ENCODE measurements at regions not wholly inside any gene's neighbourhood (a gene's known extent, or its start where the extent isn't known, plus 50 kb on each side); places are given as distances from the start of the nearest gene placed in this dataset.

DNA sequence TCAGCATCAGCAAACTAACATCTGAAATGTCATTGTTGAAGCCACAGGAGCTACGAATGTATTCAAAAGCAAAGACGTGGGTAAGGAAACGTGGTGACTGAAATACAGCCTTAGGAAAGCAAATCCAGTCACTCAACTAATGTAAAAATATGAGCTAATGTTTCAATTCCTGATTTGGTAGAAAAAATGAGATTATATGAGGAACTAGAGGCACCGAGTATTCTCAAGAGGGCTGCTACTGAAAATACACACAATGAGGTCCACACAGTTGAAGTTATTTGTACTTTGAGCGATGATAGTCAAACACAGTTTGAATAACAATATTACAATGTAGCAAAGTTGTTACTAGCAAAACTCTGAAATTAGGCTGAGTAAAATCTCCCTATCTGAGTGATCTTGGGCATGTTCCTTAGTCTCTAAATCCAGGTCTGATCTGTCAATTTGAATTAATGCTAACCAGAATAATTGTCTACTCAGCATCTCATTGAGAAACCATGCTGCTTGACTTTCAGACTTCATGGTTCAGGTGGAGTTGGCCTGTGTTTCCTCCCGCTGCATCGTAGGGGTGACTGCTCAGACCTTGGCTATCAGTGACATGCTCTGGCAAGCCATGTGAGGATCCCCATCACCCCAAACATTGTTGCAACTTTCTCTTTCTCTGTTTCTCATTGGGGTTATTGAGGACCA lies 467.1 kb upstream of the SOX5 start:
- H3K79me2 ChIP-seq (ENCODE audit: insufficient read depth) = no peaks in the 10 kb centered on the region
- H3K4me1 ChIP-seq (ENCODE audit: insufficient read depth) = no peaks in the 10 kb centered on the region
- no peak for DNase-seq
- no peaks in the 10 kb centered on the region for H3K9me2 ChIP-seq (ENCODE audit: insufficient read depth)
- TF ChIP-seq EZH2 (IDR thresholded peaks at IDR 0.05; ENCODE audit: insufficient read depth, poor library complexity, severe bottlenecking) (no peak), EZH2phosphoT487 (IDR thresholded peaks at IDR 0.05; ENCODE audit: insufficient read depth, low read depth) (no peak)
- H3K9ac ChIP-seq = no peak overlapping the region
- H3K4me3 ChIP-seq = no peak overlapping the region
- no peaks in the 10 kb centered on the region for H3F3A ChIP-seq (ENCODE audit: insufficient read depth)
- no peaks in the 10 kb centered on the region for H3K27me3 ChIP-seq (replicated peaks; ENCODE audit: insufficient read depth)
- no peak overlapping the region for H2AFZ ChIP-seq
- no peak overlapping the region for H3K27ac ChIP-seq
- H3K9me3 ChIP-seq (ENCODE audit: low read depth) = no peaks in the 10 kb centered on the region
- H4K20me1 ChIP-seq (ENCODE audit: insufficient read depth) = no peaks in the 10 kb centered on the region
- in situ Hi-C loops (cut with MboI) = no loop called here
- H3K4me2 ChIP-seq (ENCODE audit: unreplicated experiment) = no peak overlapping the region
- WGBS, 2 experiments (ENCODE audit: low coverage in 1 of 2, low lambda C conversion rate in 2 of 2, missing lambda C conversion rate in 2 of 2) = 55 to 56% methylated on average over 7 of the region's 7 CpGs
- no peaks in the 10 kb centered on the region for H3K36me3 ChIP-seq (ENCODE audit: low read depth)

GRCh38 chr12:24415934-24416333 lies 466.5 kb upstream of the SOX5 start:
- Histone ChIP-seq H3K9ac (no peak overlapping the region), H3F3A (ENCODE audit: insufficient read depth) (no peaks in the 10 kb centered on the region), H3K27ac (no peak overlapping the region), H3K9me2 (ENCODE audit: insufficient read depth) (no peaks in the 10 kb centered on the region), H3K27me3 (replicated peaks; ENCODE audit: insufficient read depth) (no peaks in the 10 kb centered on the region), H2AFZ (no peak overlapping the region), H3K36me3 (ENCODE audit: low read depth) (no peaks in the 10 kb centered on the region), H3K4me1 (ENCODE audit: insufficient read depth) (no peaks in the 10 kb centered on the region), H3K4me2 (ENCODE audit: unreplicated experiment) (no peak overlapping the region), H4K20me1 (ENCODE audit: insufficient read depth) (no peaks in the 10 kb centered on the region), H3K9me3 (ENCODE audit: low read depth) (no peaks in the 10 kb centered on the region), H3K4me3 (no peak overlapping the region), H3K79me2 (ENCODE audit: insufficient read depth) (no peaks in the 10 kb centered on the region)
- TF ChIP-seq EZH2 (IDR thresholded peaks at IDR 0.05; ENCODE audit: insufficient read depth, poor library complexity, severe bottlenecking) (no peak), EZH2phosphoT487 (IDR thresholded peaks at IDR 0.05; ENCODE audit: insufficient read depth, low read depth) (no peak)
- no peak for DNase-seq
- WGBS, 2 experiments (ENCODE audit: low coverage in 1 of 2, low lambda C conversion rate in 2 of 2, missing lambda C conversion rate in 2 of 2) = 52 to 58% methylated on average over 6 of the region's 6 CpGs
- in situ Hi-C loops (cut with MboI) = no loop called here

GRCh38 chr12:24414480-24414879 lies 465.0 kb upstream of the SOX5 start:
- no peaks in the 10 kb centered on the region for H4K20me1 ChIP-seq (ENCODE audit: insufficient read depth)
- H2AFZ ChIP-seq = no peak overlapping the region
- no peaks in the 10 kb centered on the region for H3K9me2 ChIP-seq (ENCODE audit: insufficient read depth)

DNA sequence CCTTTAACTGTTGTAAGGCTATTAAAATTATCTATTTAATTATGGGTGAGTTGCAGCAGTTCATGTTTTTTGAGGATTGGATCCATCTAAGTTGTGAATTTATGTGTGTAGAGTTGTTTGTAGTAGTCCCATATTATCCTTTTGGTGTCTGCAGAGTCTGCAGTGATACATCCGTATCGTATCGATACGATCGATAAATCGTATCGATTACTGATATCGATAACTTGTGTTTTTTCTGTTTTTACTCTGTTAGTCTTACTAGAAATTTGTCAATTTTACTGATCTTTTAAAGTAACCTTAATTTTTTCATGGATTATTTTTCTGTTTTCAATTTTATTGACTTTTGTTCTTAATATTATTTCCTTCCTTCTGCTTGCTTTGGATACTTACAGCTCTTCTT lies 462.5 kb upstream of the SOX5 start:
- no peak for DNase-seq
- 79 to 85% methylated on average over 8 of the region's 8 CpGs for WGBS, 2 experiments (ENCODE audit: low coverage in 1 of 2, low lambda C conversion rate in 2 of 2, missing lambda C conversion rate in 2 of 2)
- H3K79me2 ChIP-seq (ENCODE audit: insufficient read depth) = no peaks in the 10 kb centered on the region
- no peaks in the 10 kb centered on the region for H3K36me3 ChIP-seq (ENCODE audit: low read depth)
- no peak overlapping the region for H2AFZ ChIP-seq
- H3K4me1 ChIP-seq (ENCODE audit: insufficient read depth) = no peaks in the 10 kb centered on the region
- no peaks in the 10 kb centered on the region for H3K27me3 ChIP-seq (replicated peaks; ENCODE audit: insufficient read depth)
- no peaks in the 10 kb centered on the region for H3K9me2 ChIP-seq (ENCODE audit: insufficient read depth)
- H3K4me2 ChIP-seq (ENCODE audit: unreplicated experiment) = no peak overlapping the region
- no peak overlapping the region for H3K9ac ChIP-seq
- no peak overlapping the region for H3K4me3 ChIP-seq
- in situ Hi-C loops (cut with MboI) = no loop called here
- H3K9me3 ChIP-seq (ENCODE audit: low read depth) = no peaks in the 10 kb centered on the region
- H4K20me1 ChIP-seq (ENCODE audit: insufficient read depth) = no peaks in the 10 kb centered on the region
- H3K27ac ChIP-seq = no peak overlapping the region
- no peak for TF ChIP-seq EZH2phosphoT487 (IDR thresholded peaks at IDR 0.05; ENCODE audit: insufficient read depth, low read depth)
- TF ChIP-seq EZH2 (IDR thresholded peaks at IDR 0.05; ENCODE audit: insufficient read depth, poor library complexity, severe bottlenecking) = no peak
- no peaks in the 10 kb centered on the region for H3F3A ChIP-seq (ENCODE audit: insufficient read depth)

More at GRCh38 chr12:24414480-24414879, 465.0 kb upstream of the SOX5 start:
- in situ Hi-C loops (cut with MboI) = no loop called here
- no peak for DNase-seq
- no peaks in the 10 kb centered on the region for H3K9me3 ChIP-seq (ENCODE audit: low read depth)
- H3K36me3 ChIP-seq (ENCODE audit: low read depth) = no peaks in the 10 kb centered on the region
- H3F3A ChIP-seq (ENCODE audit: insufficient read depth) = no peaks in the 10 kb centered on the region
- WGBS, 2 experiments (ENCODE audit: low coverage in 1 of 2, low lambda C conversion rate in 2 of 2, missing lambda C conversion rate in 2 of 2) = 16 to 28% methylated on average over 5 of the region's 5 CpGs
- TF ChIP-seq EZH2phosphoT487 (IDR thresholded peaks at IDR 0.05; ENCODE audit: insufficient read depth, low read depth) = no peak
- no peak for TF ChIP-seq EZH2 (IDR thresholded peaks at IDR 0.05; ENCODE audit: insufficient read depth, poor library complexity, severe bottlenecking)
- no peak overlapping the region for H3K4me2 ChIP-seq (ENCODE audit: unreplicated experiment)
- H3K27me3 ChIP-seq (replicated peaks; ENCODE audit: insufficient read depth) = no peaks in the 10 kb centered on the region
- no peak overlapping the region for H3K4me3 ChIP-seq
- no peaks in the 10 kb centered on the region for H3K4me1 ChIP-seq (ENCODE audit: insufficient read depth)
- no peak overlapping the region for H3K27ac ChIP-seq
- H3K9ac ChIP-seq = no peak overlapping the region
- H3K79me2 ChIP-seq (ENCODE audit: insufficient read depth) = no peaks in the 10 kb centered on the region
